ENCODE measurements at regions not wholly inside any gene's neighbourhood (a gene's known extent, or its start where the extent isn't known, plus 50 kb on each side); places are given as distances from the start of the nearest gene placed in this dataset.

DNA sequence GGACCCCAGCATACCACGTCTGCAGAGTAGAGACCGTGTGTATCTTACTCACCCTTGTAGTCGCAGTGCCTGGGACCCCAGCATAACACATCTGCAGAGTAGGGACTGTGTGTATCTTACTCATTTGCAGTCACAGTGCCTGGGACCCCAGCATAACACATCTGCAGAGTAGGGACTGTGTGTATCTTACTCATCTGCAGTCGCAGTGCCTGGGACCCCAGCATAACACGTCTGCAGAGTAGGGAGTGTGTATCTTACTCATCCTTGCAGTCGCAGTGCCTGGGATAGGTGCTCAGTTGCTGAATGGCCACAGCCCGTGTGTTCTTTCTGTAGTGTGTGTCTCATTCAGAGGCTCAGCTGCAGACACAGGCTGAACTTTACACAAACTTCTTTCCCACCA, 71.4 kb upstream of the FRG1 start:
- Histone ChIP-seq H4K5ac (ENCODE audit: low read depth, low read length) (no peak overlapping the region), H4K20me1 (ENCODE audit: insufficient read depth, low read length) (no peaks in the 10 kb centered on the region), H2AK5ac (ENCODE audit: low read depth, low read length) (no peak overlapping the region), H3K36me3 (ENCODE audit: control insufficient read depth, insufficient read depth, low read length) (no peaks in the 10 kb centered on the region), H3K9me1 (ENCODE audit: insufficient read depth, low read length) (no peaks in the 10 kb centered on the region), H3K4me3 (ENCODE audit: insufficient read depth, low read depth, low read length) (no peak overlapping the region), H4K91ac (ENCODE audit: insufficient read depth, low read depth, low read length) (no peak overlapping the region), H2AK9ac (replicated peaks; ENCODE audit: low read depth, low read length, poor library complexity) (no peak overlapping the region), H3K9me3 (ENCODE audit: control insufficient read depth, insufficient read depth, low read length) (peaks cover 19% of the 10 kb centered on the region), H2BK15ac (ENCODE audit: low read depth, low read length) (no peak overlapping the region), H2BK20ac (ENCODE audit: low read depth, low read length) (no peak overlapping the region), H3K4me1 (ENCODE audit: control insufficient read depth, insufficient read depth, low read length) (no peaks in the 10 kb centered on the region), H3K4ac (ENCODE audit: low read depth, low read length) (no peak overlapping the region), H2AFZ (replicated peaks; ENCODE audit: low read length, poor library complexity) (no peak overlapping the region), H3K18ac (ENCODE audit: low read depth, low read length) (no peak overlapping the region), H3K56ac (ENCODE audit: extremely low read depth, insufficient read depth, low read length) (no peak overlapping the region), H3K27me3 (ENCODE audit: control insufficient read depth, insufficient read depth, low read length) (no peaks in the 10 kb centered on the region), H3K79me1 (ENCODE audit: low read depth in 1 of 2, low read length in 2 of 2) (no peaks in the 10 kb centered on the region), H2BK5ac (ENCODE audit: low read depth, low read length, poor library complexity, severe bottlenecking) (no peak overlapping the region), H3K14ac (replicated peaks; ENCODE audit: low read depth, low read length) (no peak overlapping the region), H3K23ac (ENCODE audit: low read depth, low read length) (no peak overlapping the region), H3K9ac (ENCODE audit: low read depth, low read length) (no peak overlapping the region), H3K4me2 (ENCODE audit: low read depth, low read length) (no peak overlapping the region), H2BK120ac (ENCODE audit: low read depth, low read length) (no peak overlapping the region), H3K27ac (ENCODE audit: insufficient read depth, low read length) (no peak overlapping the region), H4K8ac (ENCODE audit: low read depth in 2 of 2, low read length in 2 of 2) (no peak overlapping the region)
- ChIA-PET POLR2A (ENCODE audit: unreplicated experiment) (no interaction called here), CTCF (no interaction called here)
- 50% methylated on average over 2 of the region's 7 CpGs; no CpG with 5 or more reads in 1 of the 2 experiments for WGBS, 2 experiments (ENCODE audit: extremely low coverage in 2 of 2, insufficient read length in 1 of 2)
- TF ChIP-seq MAFK (IDR thresholded peaks at IDR 0.05; ENCODE audit: low read depth, low read length) (no peak), CHD1 (IDR thresholded peaks at IDR 0.05; ENCODE audit: low read depth, low read length) (no peak), NFE2L2 (IDR thresholded peaks at IDR 0.05; ENCODE audit: low read depth, low read length) (no peak), POLR2A (IDR thresholded peaks at IDR 0.05; ENCODE audit: low read depth, low read length) (no peak), FOS (IDR thresholded peaks at IDR 0.05; ENCODE audit: low read depth, low read length) (no peak), CEBPB (IDR thresholded peaks at IDR 0.05; ENCODE audit: low read depth, low read length) (no peak), RFX5 (IDR thresholded peaks at IDR 0.05; ENCODE audit: low read depth, low read length) (no peak), SMC3 (IDR thresholded peaks at IDR 0.05; ENCODE audit: low read depth, low read length) (no peak)
- TF ChIP-seq, protein P1, sequence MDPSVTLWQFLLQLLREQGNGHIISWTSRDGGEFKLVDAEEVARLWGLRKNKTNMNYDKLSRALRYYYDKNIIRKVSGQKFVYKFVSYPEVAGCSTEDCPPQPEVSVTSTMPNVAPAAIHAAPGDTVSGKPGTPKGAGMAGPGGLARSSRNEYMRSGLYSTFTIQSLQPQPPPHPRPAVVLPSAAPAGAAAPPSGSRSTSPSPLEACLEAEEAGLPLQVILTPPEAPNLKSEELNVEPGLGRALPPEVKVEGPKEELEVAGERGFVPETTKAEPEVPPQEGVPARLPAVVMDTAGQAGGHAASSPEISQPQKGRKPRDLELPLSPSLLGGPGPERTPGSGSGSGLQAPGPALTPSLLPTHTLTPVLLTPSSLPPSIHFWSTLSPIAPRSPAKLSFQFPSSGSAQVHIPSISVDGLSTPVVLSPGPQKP (IDR thresholded peaks at IDR 0.05; ENCODE audit: borderline replicate concordance, low read depth, low read length), result no peak
- BruUV-seq (replicated peaks), result no TSS peak
- ATAC-seq (ENCODE audit: low read depth), result no peak
- in situ Hi-C loops (cut with MboI; ENCODE audit: low sequenced_read_pairs) (no loop called here), intact Hi-C loops (cut with micrococcal nuclease) (no loop called here), dilution Hi-C loops (cut with HindIII; ENCODE audit: low sequenced_read_pairs, unreplicated experiment) (no loop called here)
- no peak for DNase-seq

Data from IMR-90 (cell line).